ENCODE measurements at regions not wholly inside any gene's neighbourhood (a gene's known extent, or its start where the extent isn't known, plus 50 kb on each side); places are given as distances from the start of the nearest gene placed in this dataset.

- DNase-seq = no peak
Observed at GRCh38 chr10:130541090-130541489, 404.9 kb downstream of the GLRX3 start.

GRCh38 chr10:130542761-130543160, 406.6 kb downstream of the GLRX3 start:
- DNase-seq = no peak

DNA sequence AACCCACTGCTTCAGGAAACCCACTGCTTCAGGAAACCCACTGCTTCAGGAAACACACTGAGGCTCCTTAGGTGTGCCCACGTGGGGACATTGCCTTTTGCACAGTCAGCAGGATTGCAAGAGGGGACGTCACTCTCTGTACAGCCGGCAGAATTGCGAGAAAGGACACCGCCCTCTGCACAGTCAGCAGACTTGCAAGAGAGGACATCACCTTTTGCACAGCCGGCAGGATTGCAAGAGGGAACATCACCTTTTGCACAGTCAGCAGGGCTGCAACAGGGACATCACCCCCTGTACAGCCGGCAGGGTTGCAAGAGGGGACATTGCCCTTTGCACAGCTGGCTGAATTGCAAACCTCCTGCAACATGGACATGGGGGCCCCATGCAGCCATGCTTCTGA, 407.6 kb downstream of the GLRX3 start:
- DNase-seq = no peak

- DNase-seq = no peak
Observed at GRCh38 chr10:130545122-130545521, 408.9 kb downstream of the GLRX3 start.

DNA sequence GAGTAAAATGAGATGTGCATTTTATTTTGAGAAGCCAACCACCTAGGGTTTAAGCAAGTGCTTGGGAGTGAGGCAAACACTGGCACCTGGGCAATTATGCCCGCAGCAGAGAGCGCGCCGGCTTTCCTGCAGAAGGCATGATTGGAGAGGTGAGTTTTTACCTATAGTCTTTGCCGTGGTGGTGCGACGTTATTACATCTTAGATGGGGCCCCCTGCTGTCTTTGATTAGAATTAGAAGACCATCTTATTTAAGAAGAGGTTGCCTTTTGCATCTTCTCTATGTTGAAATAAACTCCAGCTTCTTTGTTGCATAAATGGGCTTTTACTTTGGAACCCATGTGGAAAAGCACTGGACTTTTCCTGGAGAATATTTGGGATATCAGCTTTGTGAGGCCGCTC, 409.5 kb downstream of the GLRX3 start:
- DNase-seq = no peak

- DNase-seq = no peak
Observed at GRCh38 chr10:130546841-130547240, 410.6 kb downstream of the GLRX3 start.

- DNase-seq = peak; percentile 52
Observed at GRCh38 chr10:130547368-130547767, 411.2 kb downstream of the GLRX3 start.

DNA sequence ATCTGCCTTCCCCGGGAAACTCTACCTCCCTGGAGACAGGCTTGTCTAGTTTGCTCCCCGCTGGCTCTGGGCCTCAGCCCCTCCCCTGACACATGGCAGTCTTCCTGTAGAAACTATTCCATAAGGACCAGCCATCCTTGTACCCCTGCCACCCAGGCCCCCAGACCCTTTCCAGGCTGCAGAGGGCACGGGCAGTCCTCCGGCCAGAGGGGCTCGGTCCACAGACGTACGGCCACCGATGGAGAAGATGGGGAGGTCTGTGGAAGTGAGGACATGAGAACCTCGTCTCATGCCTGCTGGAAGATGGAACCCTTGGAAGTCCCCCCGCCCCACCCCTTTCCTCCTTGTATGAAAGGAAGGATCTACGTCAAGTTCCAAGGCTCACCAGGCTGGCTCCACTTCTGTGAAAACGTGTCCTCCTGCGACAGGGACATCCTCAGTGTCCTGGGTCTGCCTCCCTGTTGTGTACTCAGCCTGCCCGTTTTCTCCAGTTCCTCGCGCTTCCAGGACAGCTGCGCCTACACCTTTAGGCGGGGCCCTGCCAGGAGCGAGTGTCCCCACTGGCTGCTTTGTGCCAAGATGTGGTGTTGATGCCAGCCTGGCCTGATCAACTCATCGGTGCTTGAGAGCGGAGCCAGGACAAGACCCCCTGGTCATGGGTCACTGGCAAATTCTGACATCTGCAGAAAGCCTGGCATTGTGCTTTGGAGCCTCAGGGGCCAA, 414.9 kb downstream of the GLRX3 start:
- no peak for DNase-seq

- no peak for DNase-seq
Observed at GRCh38 chr10:130551676-130552075, 415.5 kb downstream of the GLRX3 start.

DNA sequence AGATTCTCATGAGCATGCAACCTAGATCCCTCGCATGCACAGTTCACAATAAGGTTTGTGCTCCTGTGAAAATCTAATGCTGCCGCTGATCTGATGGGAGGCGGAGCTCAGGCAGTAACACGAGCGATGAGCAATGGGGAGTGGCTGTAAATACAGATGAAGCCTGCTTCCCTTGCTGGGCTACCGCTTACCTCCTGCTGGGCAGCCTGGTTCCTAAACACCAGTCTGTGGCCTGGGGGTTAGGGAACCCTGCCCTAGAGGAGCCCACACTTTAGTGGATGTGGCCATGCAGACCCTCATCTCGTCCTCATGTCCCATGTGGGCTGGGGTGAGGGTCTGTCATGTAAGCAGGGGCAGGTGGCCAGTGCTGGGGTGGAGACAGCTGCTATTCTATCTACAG, 417.6 kb downstream of the GLRX3 start:
- DNase-seq = no peak

- no peak for DNase-seq
Observed at GRCh38 chr10:130554701-130555410, 418.7 kb downstream of the GLRX3 start.

GRCh38 chr10:130555411-130555750, 419.2 kb downstream of the GLRX3 start:
- no peak for DNase-seq

DNA sequence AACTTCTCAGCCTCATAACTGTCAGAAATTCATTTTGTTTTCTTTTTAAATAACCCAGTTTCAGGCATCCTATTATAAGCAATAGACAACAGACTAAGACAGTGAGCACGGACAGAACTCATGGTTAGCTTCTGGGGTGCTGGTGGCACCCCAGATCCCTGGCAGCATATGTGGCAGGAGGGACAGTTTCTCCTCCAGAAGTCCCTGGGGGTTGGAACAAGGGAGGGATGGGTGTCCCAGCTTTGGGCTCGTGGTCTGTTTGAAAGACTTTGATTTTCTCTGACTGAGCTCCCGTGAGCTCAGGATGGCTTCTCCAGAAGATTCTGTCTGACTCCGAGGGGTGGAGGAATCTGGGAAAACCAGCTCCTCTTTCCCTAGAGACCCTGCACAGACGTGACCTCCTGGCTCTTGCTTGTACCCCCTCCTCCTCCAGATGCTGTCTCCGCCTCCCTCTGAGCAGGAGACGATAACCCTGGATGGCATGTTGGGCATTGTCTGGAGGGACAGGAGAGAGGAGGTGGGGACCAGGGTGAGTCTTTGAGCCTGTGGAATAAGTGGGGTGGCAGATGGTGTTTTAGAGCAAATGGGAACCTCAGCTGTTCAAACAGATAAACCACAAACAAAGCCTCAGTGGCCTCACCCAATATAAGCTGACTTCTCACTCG, 421.1 kb downstream of the GLRX3 start:
- peak; percentile 87 for DNase-seq

GRCh38 chr10:130558746-130559546, 422.8 kb downstream of the GLRX3 start:
- no peak for DNase-seq

DNA sequence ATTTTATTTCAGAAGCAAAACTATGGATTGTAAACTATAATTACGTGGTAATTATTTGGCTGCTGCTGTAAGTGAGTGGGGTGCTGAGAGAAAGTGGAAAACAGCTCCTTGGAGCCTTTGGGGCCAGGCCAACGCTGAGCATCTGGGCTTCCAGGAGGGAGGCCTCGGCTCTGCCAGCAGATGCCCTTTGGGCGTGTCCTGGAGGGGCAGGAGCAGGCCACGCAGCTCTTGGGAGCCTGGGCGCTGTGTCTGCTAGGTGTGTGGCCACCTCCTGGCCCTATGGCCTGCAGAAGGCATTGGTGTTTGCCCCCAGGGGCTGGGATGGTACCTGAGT, 423.3 kb downstream of the GLRX3 start:
- DNase-seq = no peak

DNA sequence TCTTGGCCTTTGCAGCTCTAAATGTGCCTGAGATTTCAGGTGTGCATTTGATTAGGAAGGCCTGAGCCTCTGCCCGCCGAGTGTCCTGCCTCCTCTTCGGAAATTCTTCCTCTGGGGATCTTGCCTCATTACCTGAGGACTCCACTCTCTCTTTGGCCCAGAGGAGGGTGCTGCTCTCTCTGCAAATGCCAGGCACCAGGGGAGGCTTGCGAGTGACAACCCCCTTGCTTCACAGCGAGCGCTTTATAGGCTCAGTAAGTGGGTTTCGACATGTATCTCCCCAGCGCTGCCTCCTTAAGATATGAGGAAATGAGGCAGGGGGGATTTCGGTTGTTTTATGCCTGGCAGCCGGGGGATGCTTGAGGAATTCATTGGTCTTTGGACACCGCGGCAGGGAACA, 423.9 kb downstream of the GLRX3 start:
- DNase-seq = no peak

DNA sequence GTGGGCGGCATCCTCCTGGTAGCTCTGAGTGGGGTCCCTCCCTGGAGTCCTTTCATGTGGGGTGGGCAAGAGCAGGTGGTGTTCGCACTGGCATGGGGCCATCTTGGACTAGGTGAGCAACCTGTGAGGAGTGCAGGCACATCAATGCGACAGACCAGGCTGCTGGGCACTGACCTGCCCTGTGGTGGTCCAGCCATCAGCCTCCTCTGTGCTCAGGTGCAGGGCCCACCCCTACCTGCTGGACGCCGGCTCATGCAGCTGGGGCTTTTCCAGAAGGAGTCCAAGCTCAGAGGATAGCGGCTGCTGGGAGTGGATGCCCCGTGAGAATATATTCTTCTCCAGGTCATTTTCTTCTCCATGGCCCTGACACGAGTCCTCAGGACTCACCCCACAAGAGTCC, 424.4 kb downstream of the GLRX3 start:
- no peak for DNase-seq

GRCh38 chr10:130561681-130562080, 425.5 kb downstream of the GLRX3 start:
- no peak for DNase-seq

- DNase-seq = no peak
Observed at GRCh38 chr10:130567011-130567410, 430.8 kb downstream of the GLRX3 start.

DNA sequence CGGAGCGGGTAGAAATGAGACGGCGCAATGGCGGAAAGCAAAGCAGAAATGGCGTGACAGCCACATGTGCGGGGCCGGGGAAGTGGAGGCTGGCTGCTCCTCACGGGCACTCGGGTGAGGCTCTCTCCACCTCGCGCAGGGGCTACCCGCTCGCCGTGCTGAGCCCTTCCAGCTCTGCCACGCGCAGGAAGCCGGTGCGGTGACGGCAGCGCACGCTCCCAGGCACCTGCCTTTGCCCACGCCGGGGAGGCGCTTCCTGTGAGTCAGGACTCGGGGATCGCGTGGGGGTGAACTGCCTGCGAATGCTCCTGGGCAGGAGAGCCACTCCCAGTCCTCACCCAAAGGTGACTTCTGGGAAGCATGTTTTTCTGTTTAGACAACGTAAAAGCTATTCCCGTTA, 431.2 kb downstream of the GLRX3 start:
- no peak for DNase-seq

DNA sequence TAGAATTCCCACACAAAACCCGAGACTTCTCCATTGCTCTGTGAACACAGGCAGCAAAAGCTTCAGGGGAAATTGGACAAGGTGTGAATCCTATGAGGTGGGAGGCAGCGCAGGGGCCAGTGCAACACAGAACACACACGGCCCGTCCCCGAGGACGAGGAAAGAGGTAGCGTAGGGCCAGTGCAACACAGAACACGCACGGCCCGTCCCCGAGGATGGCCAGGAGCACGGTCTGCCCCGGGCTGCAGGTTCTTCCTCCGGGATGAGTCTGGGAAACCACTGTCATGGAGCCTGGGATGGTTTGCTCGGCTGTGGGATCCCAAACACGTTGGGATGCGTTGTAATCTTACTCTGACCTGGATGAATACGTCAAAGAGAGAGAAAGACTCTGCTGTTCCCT, 432.1 kb downstream of the GLRX3 start:
- no peak for DNase-seq

DNA sequence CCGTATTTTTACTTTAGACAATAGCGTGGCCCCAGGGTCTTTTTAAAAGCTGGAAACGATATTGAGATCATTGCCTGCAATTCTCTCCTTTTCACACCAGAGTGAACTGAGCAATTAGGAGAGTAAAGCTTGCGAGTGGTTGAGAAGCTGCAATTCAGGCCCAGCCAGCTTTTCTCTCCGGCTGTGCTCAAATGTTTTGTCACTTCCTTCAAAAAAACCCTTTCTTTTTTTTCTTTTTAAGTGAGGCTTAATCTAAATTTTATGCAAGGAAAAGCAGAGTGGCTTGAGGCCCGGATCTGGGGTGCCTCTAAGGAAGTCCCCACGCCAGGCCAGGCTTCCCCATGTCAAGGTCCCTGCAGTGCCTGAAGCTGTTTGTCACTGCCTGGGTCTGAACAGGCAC, 433.9 kb downstream of the GLRX3 start:
- DNase-seq = no peak

DNA sequence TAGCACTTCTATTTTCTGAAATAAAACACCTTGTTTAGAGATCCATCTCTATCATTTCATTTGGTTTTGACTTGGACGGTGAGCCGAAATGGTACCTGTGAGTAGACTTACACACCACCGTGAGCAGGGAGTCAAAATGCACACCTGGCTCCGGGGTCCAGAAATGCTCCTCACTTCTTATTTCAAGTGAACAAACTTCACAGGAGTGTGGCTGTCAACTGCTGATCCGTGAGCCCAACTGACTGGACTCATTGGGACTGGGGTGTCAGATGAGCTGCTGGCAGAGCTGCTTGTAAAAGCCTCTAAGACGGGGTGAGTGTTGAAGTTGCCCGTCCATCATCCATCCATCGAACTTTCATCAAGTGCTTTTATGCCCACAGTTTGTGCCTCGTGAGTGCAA, 435.5 kb downstream of the GLRX3 start:
- DNase-seq = no peak

- no peak for DNase-seq
Observed at GRCh38 chr10:130573446-130573845, 437.3 kb downstream of the GLRX3 start.

Measured in eye (tissue), 1 donor.